Mesenchymal stem cell (in vitro differentiated cells and primary cell): ENCODE measurements at regions not wholly inside any gene's neighbourhood (a gene's known extent, or its start where the extent isn't known, plus 50 kb on each side); places are given as distances from the start of the nearest gene placed in this dataset.
A peak's percentile ranks its signal among the peaks of the same experiment; 100 is the strongest.

Experiments used
- DNase-seq: peaks from one replicate; pipeline ENCODE4 v3.0.0-alpha.2; 2013
- H2AFZ ChIP-seq: one replicate; pipeline ENCODE4 v1.6.1; 2013; ENCODE audit warnings: low read depth, mild to moderate bottlenecking, control low read depth, inconsistent platforms, low read length, moderate library complexity
- H2AK5ac ChIP-seq: 2 replicates; pipeline ENCODE4 v1.6.1; 2013; ENCODE audit warnings: low read length, moderate library complexity, mild to moderate bottlenecking, inconsistent platforms; ENCODE audit not compliant: severe bottlenecking
- H2BK120ac ChIP-seq: one replicate; pipeline ENCODE4 v1.6.1; 2013; ENCODE audit warnings: low read depth, mild to moderate bottlenecking, inconsistent platforms, low read length, moderate library complexity
- H2BK12ac ChIP-seq, 2 experiments: one replicate each; pipeline ENCODE4 v1.6.1; 2013; ENCODE audit warnings: inconsistent platforms in 2 of 2, low read length in 2 of 2, mild to moderate bottlenecking in 2 of 2, moderate library complexity in 2 of 2, control low read depth in 1 of 2
- H2BK15ac ChIP-seq: one replicate; pipeline ENCODE4 v1.6.1; 2013; ENCODE audit warnings: mild to moderate bottlenecking, low read depth, inconsistent platforms; ENCODE audit not compliant: poor library complexity, severe bottlenecking
- H2BK5ac ChIP-seq: 2 replicates; pipeline ENCODE4 v1.6.1; 2013; ENCODE audit warnings: low read depth, mild to moderate bottlenecking, low read length, control low read depth, inconsistent platforms; ENCODE audit not compliant: poor library complexity, severe bottlenecking
- H3K14ac ChIP-seq, 2 experiments: one replicate each; pipeline ENCODE4 v1.6.1; 2013; ENCODE audit warnings: inconsistent platforms in 2 of 2, low read length in 2 of 2, control low read depth in 1 of 2, mild to moderate bottlenecking in 1 of 2, moderate library complexity in 1 of 2
- H3K18ac ChIP-seq, 2 experiments: one replicate each; pipeline ENCODE4 v1.6.1; 2013; ENCODE audit warnings: inconsistent platforms in 2 of 2, low read length in 2 of 2, control low read depth in 1 of 2, low read depth in 1 of 2, mild to moderate bottlenecking in 1 of 2
- H3K23ac ChIP-seq, 2 experiments: one replicate each; pipeline ENCODE4 v1.6.1; 2013; ENCODE audit warnings: inconsistent platforms in 2 of 2, low read length in 2 of 2, mild to moderate bottlenecking in 2 of 2, moderate library complexity in 2 of 2, control low read depth in 1 of 2
- H3K27ac ChIP-seq: 2 replicates; pipeline ENCODE4 v1.5.1; 2013; ENCODE audit warnings: mild to moderate bottlenecking, moderate library complexity, low read length, control low read depth, inconsistent platforms; ENCODE audit not compliant: poor library complexity, severe bottlenecking
- H3K27me3 ChIP-seq, 2 experiments: 2 replicates each; pipeline versions ENCODE4 v1.6.1 to v1.7.0; 2013; ENCODE audit warnings: low read length in 2 of 2, mild to moderate bottlenecking in 2 of 2, moderate library complexity in 2 of 2, control low read depth in 1 of 2, inconsistent platforms in 1 of 2; ENCODE audit not compliant: control insufficient read depth in 1 of 2, insufficient read depth in 1 of 2
- H3K36me3 ChIP-seq, 2 experiments: 2 replicates each; pipeline versions ENCODE4 v1.6.1 to v1.7.0; 2013; ENCODE audit warnings: low read length in 2 of 2, control low read depth in 1 of 2, inconsistent platforms in 1 of 2, low read depth in 1 of 2, mild to moderate bottlenecking in 1 of 2; ENCODE audit not compliant: insufficient read depth in 2 of 2, control insufficient read depth in 1 of 2
- H3K4ac ChIP-seq, 2 experiments: one replicate each; pipeline ENCODE4 v1.6.1; 2013; ENCODE audit warnings: inconsistent platforms in 2 of 2, low read length in 2 of 2, mild to moderate bottlenecking in 2 of 2, moderate library complexity in 2 of 2, control low read depth in 1 of 2, low read depth in 1 of 2
- H3K4me1 ChIP-seq: 2 replicates; pipeline ENCODE4 v1.6.1; 2013; ENCODE audit warnings: low read depth, low read length, control low read depth; ENCODE audit not compliant: control insufficient read depth, insufficient read depth
- H3K4me2 ChIP-seq: 2 replicates; pipeline ENCODE4 v1.6.1; 2013; ENCODE audit warnings: low read length, mild to moderate bottlenecking, inconsistent platforms; ENCODE audit not compliant: poor library complexity, severe bottlenecking
- H3K4me3 ChIP-seq, 2 experiments: 2 replicates each; pipeline versions ENCODE4 v1.5.1 to v1.7.0; 2013; ENCODE audit warnings: low read length in 2 of 2, mild to moderate bottlenecking in 2 of 2, control low read depth in 1 of 2, low read depth in 1 of 2; ENCODE audit not compliant: insufficient read depth in 1 of 2
- H3K79me1 ChIP-seq: replicated peaks from 2 replicates; pipeline ENCODE4 v1.6.1; 2013; ENCODE audit warnings: mild to moderate bottlenecking, control low read depth, low read length, inconsistent platforms; ENCODE audit not compliant: poor library complexity, severe bottlenecking
- H3K9ac ChIP-seq: 2 replicates; pipeline ENCODE4 v1.7.0; 2013; ENCODE audit warnings: mild to moderate bottlenecking, low read length, moderate library complexity
- H3K9me3 ChIP-seq: 2 replicates; pipeline ENCODE4 v1.7.0; 2013; ENCODE audit warnings: mild to moderate bottlenecking, low read length; ENCODE audit not compliant: control insufficient read depth
- H4K8ac ChIP-seq: one replicate; pipeline ENCODE4 v1.6.1; 2013; ENCODE audit warnings: inconsistent platforms, mild to moderate bottlenecking, low read length, moderate library complexity
- H4K91ac ChIP-seq: one replicate; pipeline ENCODE4 v1.6.1; 2013; ENCODE audit warnings: mild to moderate bottlenecking, low read length, inconsistent platforms
- WGBS: methylation state at CpG from one replicate; pipeline ENCODE4 v1.1.7; 2013; ENCODE audit warnings: mixed read lengths; 5-methylcytosine and 5-hydroxymethylcytosine counted together

- Histone ChIP-seq H2BK12ac (peak overlapping the region; percentile 12 to 61), H3K9ac (no peak overlapping the region), H3K4me1 (no peaks in the 10 kb centered on the region), H2AFZ (no peak overlapping the region), H3K36me3 (no peaks in the 10 kb centered on the region), H3K27ac (no peak overlapping the region), H4K91ac (peak overlapping the region; percentile 41), H3K4me2 (no peak overlapping the region), H3K14ac (no peak overlapping the region), H3K4me3 (no peak overlapping the region), H3K79me1 (no peaks in the 10 kb centered on the region), H3K18ac (no peak overlapping the region), H2BK5ac (no peak overlapping the region), H4K8ac (no peak overlapping the region), H3K27me3 (no peaks in the 10 kb centered on the region), H2BK15ac (peak overlapping the region; percentile 84), H2AK5ac (no peak overlapping the region), H3K4ac (no peak overlapping the region), H3K9me3 (no peaks in the 10 kb centered on the region), H3K23ac (no peak overlapping the region), H2BK120ac (no peak overlapping the region)
- DNase-seq, result no peak
- 98% methylated on average over 5 of the region's 5 CpGs for WGBS
Measured at GRCh38 chr2:42999391-42999841, 207.0 kb upstream of the HAAO start.

GRCh38 chr2:42998721-42999120 lies 206.3 kb upstream of the HAAO start:
- no peak overlapping the region for H4K8ac ChIP-seq
- H3K9me3 ChIP-seq, result no peaks in the 10 kb centered on the region
- no peak overlapping the region for H2BK5ac ChIP-seq
- DNase-seq, result no peak
- H2BK12ac ChIP-seq, result no peak overlapping the region
- no peak overlapping the region for H4K91ac ChIP-seq
- no peak overlapping the region for H2BK120ac ChIP-seq
- H3K14ac ChIP-seq, result no peak overlapping the region
- H3K4me1 ChIP-seq, result no peaks in the 10 kb centered on the region
- no peak overlapping the region for H2AFZ ChIP-seq
- H3K23ac ChIP-seq, result no peak overlapping the region
- no peaks in the 10 kb centered on the region for H3K36me3 ChIP-seq
- H3K27ac ChIP-seq, result no peak overlapping the region
- H2AK5ac ChIP-seq, result no peak overlapping the region
- H3K79me1 ChIP-seq, result no peaks in the 10 kb centered on the region
- no peak overlapping the region for H3K4ac ChIP-seq
- no peak overlapping the region for H2BK15ac ChIP-seq
- no peak overlapping the region for H3K9ac ChIP-seq
- no peak overlapping the region for H3K4me2 ChIP-seq
- WGBS, result 97% methylated on average over 10 of the region's 10 CpGs
- no peak overlapping the region for H3K4me3 ChIP-seq
- no peak overlapping the region for H3K18ac ChIP-seq
- H3K27me3 ChIP-seq, result no peaks in the 10 kb centered on the region

GRCh38 chr2:42996528-42996927 lies 204.1 kb upstream of the HAAO start:
- H3K27ac ChIP-seq, result no peak overlapping the region
- H4K91ac ChIP-seq, result no peak overlapping the region
- H2BK120ac ChIP-seq, result no peak overlapping the region
- H3K9me3 ChIP-seq, result no peaks in the 10 kb centered on the region
- DNase-seq, result no peak
- H2AK5ac ChIP-seq, result no peak overlapping the region
- no peak overlapping the region for H3K9ac ChIP-seq
- H3K23ac ChIP-seq, result no peak overlapping the region
- H3K4me3 ChIP-seq, result no peak overlapping the region
- no peak overlapping the region for H3K4me2 ChIP-seq
- H2BK15ac ChIP-seq, result no peak overlapping the region
- H4K8ac ChIP-seq, result no peak overlapping the region
- H2AFZ ChIP-seq, result no peak overlapping the region
- no peaks in the 10 kb centered on the region for H3K27me3 ChIP-seq
- no peaks in the 10 kb centered on the region for H3K79me1 ChIP-seq
- WGBS, result 96% methylated on average over 4 of the region's 4 CpGs
- no peaks in the 10 kb centered on the region for H3K36me3 ChIP-seq
- no peak overlapping the region for H2BK5ac ChIP-seq
- H3K4ac ChIP-seq, result no peak overlapping the region
- H3K18ac ChIP-seq, result no peak overlapping the region
- H3K4me1 ChIP-seq, result no peaks in the 10 kb centered on the region
- no peak overlapping the region for H3K14ac ChIP-seq
- no peak overlapping the region for H2BK12ac ChIP-seq

GRCh38 chr2:42995752-42996422 lies 203.5 kb upstream of the HAAO start:
- no peak overlapping the region for H3K23ac ChIP-seq
- H2AK5ac ChIP-seq, result no peak overlapping the region
- no peak for DNase-seq
- no peak overlapping the region for H2BK15ac ChIP-seq
- no peak overlapping the region for H4K8ac ChIP-seq
- H2BK12ac ChIP-seq, result no peak overlapping the region
- H3K27ac ChIP-seq, result no peak overlapping the region
- no peak overlapping the region for H4K91ac ChIP-seq
- H3K9ac ChIP-seq, result no peak overlapping the region
- no peak overlapping the region for H2BK120ac ChIP-seq
- no peak overlapping the region for H3K14ac ChIP-seq
- no peak overlapping the region for H2BK5ac ChIP-seq
- no peak overlapping the region for H3K4me3 ChIP-seq
- WGBS, result 100% methylated on average over 1 of the region's 1 CpG
- H3K36me3 ChIP-seq, result no peaks in the 10 kb centered on the region
- no peaks in the 10 kb centered on the region for H3K4me1 ChIP-seq
- no peaks in the 10 kb centered on the region for H3K27me3 ChIP-seq
- no peaks in the 10 kb centered on the region for H3K79me1 ChIP-seq
- H3K4ac ChIP-seq, result no peak overlapping the region
- no peak overlapping the region for H3K4me2 ChIP-seq
- no peak overlapping the region for H2AFZ ChIP-seq
- no peak overlapping the region for H3K18ac ChIP-seq
- no peaks in the 10 kb centered on the region for H3K9me3 ChIP-seq
